HepG2 (cell line): ENCODE measurements at regions not wholly inside any gene's neighbourhood (a gene's known extent, or its start where the extent isn't known, plus 50 kb on each side); places are given as distances from the start of the nearest gene placed in this dataset.

Experiments used
- ATAC-seq: fragments of 200-7000 bp; cut with Tn5 transposase; 3 replicates; pipeline ENCODE4 v1.9.1; 2020; ENCODE audit warnings: mild to moderate bottlenecking, moderate library complexity
- BruUV-seq: library from RNA; stranded (reverse); fragments of 400-500 nt; replicated peaks from 2 replicates; lab custom pipeline; 2021; lab: Mats Ljungman, UMichigan
- CTCF ChIA-PET: fragments of 300-600 bp; formaldehyde crosslinking; extraction: SDS; loops from one replicate; lab custom pipeline; 2021; ENCODE audit warnings: low total read pairs, inconsistent platforms, low intra/inter-chr PET ratio; lab: Yijun Ruan, JAX
- POLR2A ChIA-PET: fragments of 350-600 bp; sonication (Branson Sonifier 250); formaldehyde crosslinking; loops from one replicate; lab custom pipeline; 2020; ENCODE audit warnings: antibody characterized with exemption, inconsistent platforms; lab: Yijun Ruan, JAX
- DNase-seq: peaks from one replicate; pipeline ENCODE4 v3.0.0-alpha.2; 2015; ENCODE audit warnings: low spot score
- FAIRE-seq: peaks from 3 replicates; lab custom pipeline; 2011; peaks lifted over from hg19 to GRCh38; lab: Jason Lieb, UNC
- H2AFZ ChIP-seq: one replicate; pipeline ENCODE4 v1.6.1; 2011; ENCODE audit warnings: low read length, inconsistent platforms
- H3K27ac ChIP-seq: fragments of 300-600 bp; 3 replicates; pipeline ENCODE4 v1.8.0; 2011; ENCODE audit warnings: mixed run types, mild to moderate bottlenecking, mixed read lengths, low read length, inconsistent platforms; ENCODE audit not compliant: insufficient read depth; ENCODE audit errors: extremely low read length
- H3K27me3 ChIP-seq, 2 experiments: fragments of 200-600 bp in 1 of 2; 2 replicates in 1 of 2; 3 replicates in 1 of 2; pipeline versions ENCODE4 v1.6.0 to v1.8.0; 2011; ENCODE audit warnings: low read length in 2 of 2, mild to moderate bottlenecking in 2 of 2, moderate library complexity in 2 of 2, inconsistent platforms in 1 of 2; ENCODE audit not compliant: insufficient read depth in 2 of 2, control insufficient read depth in 1 of 2
- H3K36me3 ChIP-seq, 2 experiments: fragments of 200-600 bp in 1 of 2; replicated peaks in 1 of 2; 2 replicates in 1 of 2; 3 replicates in 1 of 2; pipeline versions ENCODE4 v1.5.1 to v1.8.0; 2011; ENCODE audit warnings: low read length in 2 of 2, inconsistent platforms in 1 of 2; ENCODE audit not compliant: insufficient read depth in 2 of 2, control insufficient read depth in 1 of 2
- H3K4me1 ChIP-seq: 2 replicates; pipeline ENCODE4 v1.5.1; 2012; ENCODE audit warnings: low read length, inconsistent platforms; ENCODE audit not compliant: insufficient read depth
- H3K4me2 ChIP-seq: 2 replicates; pipeline ENCODE4 v1.6.0; 2011; ENCODE audit warnings: low read depth, low read length, inconsistent platforms
- H3K4me3 ChIP-seq, 3 experiments: fragments of 200-600 bp in 1 of 3; sonication (generic), shearing (Covaris generic) in 1 of 3; replicated peaks in 1 of 3; 2 replicates each; pipeline ENCODE4 v1.5.1; 2011 to 2016; ENCODE audit warnings: low read length in 3 of 3, inconsistent platforms in 2 of 3, low read depth in 2 of 3, mild to moderate bottlenecking in 2 of 3, control low read depth in 1 of 3, mixed read lengths in 1 of 3; ENCODE audit not compliant: insufficient read depth in 1 of 3
- H3K79me2 ChIP-seq: one replicate; pipeline ENCODE4 v1.6.1; 2011; ENCODE audit warnings: low read length, inconsistent platforms; ENCODE audit not compliant: insufficient read depth
- H3K9ac ChIP-seq: 2 replicates; pipeline ENCODE4 v1.6.0; 2011; ENCODE audit warnings: mild to moderate bottlenecking, low read depth, low read length, inconsistent platforms; ENCODE audit not compliant: insufficient read depth
- H3K9me3 ChIP-seq: 2 replicates; pipeline ENCODE4 v1.5.1; 2012; ENCODE audit warnings: mild to moderate bottlenecking, low read length
- H4K20me1 ChIP-seq: 2 replicates; pipeline ENCODE4 v1.6.0; 2011; ENCODE audit warnings: inconsistent platforms, mild to moderate bottlenecking, low read length, moderate library complexity; ENCODE audit not compliant: insufficient read depth
- CHD4 ChIP-seq: fragments of 200-600 bp; sonication (generic); IDR thresholded peaks from 2 replicates; pipeline ENCODE4 v1.7.0; 2017; ENCODE audit warnings: mild to moderate bottlenecking, low read length, borderline replicate concordance
- ELF1 ChIP-seq: sonication (generic); formaldehyde crosslinking; IDR thresholded peaks from 2 replicates; pipeline ENCODE4 v1.4.0; 2020; ENCODE audit warnings: missing genetic modification reagents
- REL ChIP-seq: sonication (generic); formaldehyde crosslinking; conservative IDR thresholded peaks from 2 replicates; pipeline ENCODE4 v1.8.0; 2022; ENCODE audit warnings: mild to moderate bottlenecking, missing genetic modification reagents, moderate library complexity
- SAFB2 ChIP-seq: sonication (generic); formaldehyde crosslinking; IDR thresholded peaks from 2 replicates; pipeline ENCODE4 v1.5.1; 2020; ENCODE audit warnings: missing genetic modification reagents, low read depth, mild to moderate bottlenecking, borderline replicate concordance
- SOX6 ChIP-seq, 2 experiments: fragments of 450-650 bp in 1 of 2; sonication (generic) in 1 of 2; formaldehyde crosslinking in 1 of 2; IDR thresholded peaks; 2 replicates each; pipeline versions ENCODE4 v1.4.0 to v1.6.1; 2017 to 2020; ENCODE audit warnings: antibody characterized with exemption in 1 of 2, mild to moderate bottlenecking in 1 of 2, missing genetic modification reagents in 1 of 2
- SP5 ChIP-seq: IDR thresholded peaks from 2 replicates; pipeline ENCODE4 v1.6.1; 2016; ENCODE audit warnings: low read depth, borderline replicate concordance
- ZBTB8A ChIP-seq: sonication (generic); formaldehyde crosslinking; IDR thresholded peaks from 2 replicates; pipeline ENCODE4 v1.4.0; 2020; ENCODE audit warnings: mild to moderate bottlenecking, low read depth, missing genetic modification reagents, borderline replicate concordance
- ZFP36L1 ChIP-seq: sonication (generic); formaldehyde crosslinking; IDR thresholded peaks from 2 replicates; pipeline ENCODE4 v1.8.0; 2022; ENCODE audit warnings: mild to moderate bottlenecking, missing genetic modification reagents, moderate library complexity
- ZNF224 ChIP-seq: sonication (generic); formaldehyde crosslinking; IDR thresholded peaks from 2 replicates; pipeline ENCODE4 v1.5.0; 2020; ENCODE audit warnings: mild to moderate bottlenecking, missing genetic modification reagents
- ZNF24 ChIP-seq: fragments of 450-650 bp; IDR thresholded peaks from 2 replicates; pipeline ENCODE4 v1.6.1; 2017; ENCODE audit warnings: antibody characterized with exemption, mild to moderate bottlenecking
- ZNF674 ChIP-seq: sonication (generic); formaldehyde crosslinking; IDR thresholded peaks from 2 replicates; pipeline ENCODE4 v1.5.0; 2020; ENCODE audit warnings: low read depth, mild to moderate bottlenecking, missing genetic modification reagents
- WGBS: methylation state at CpG from one replicate; pipeline ENCODE4 v1.1.6; 2017; ENCODE audit warnings: low lambda C conversion rate; 5-methylcytosine and 5-hydroxymethylcytosine counted together
- in situ Hi-C: cut with HindIII; loops from 2 replicates; pipeline ENCODE4 v1.10.0; 2017; ENCODE audit warnings: low pct_unique_long_range_greater_than_20kb; ENCODE audit not compliant: extremely low pct_ligation_motif_present
- intact Hi-C: fragments of 100-400 bp; cut with micrococcal nuclease; formaldehyde crosslinking; loops from one replicate; pipeline ENCODE4 v1.10.0; 2022; ENCODE audit not compliant: unreplicated experiment
- TF ChIP-seq, protein P1 (sequence below): sonication (generic); formaldehyde crosslinking; IDR thresholded peaks from 2 replicates; pipeline ENCODE4 v1.4.0; 2020; ENCODE audit warnings: missing genetic modification reagents
- TF ChIP-seq, protein P2 (sequence below): sonication (generic); formaldehyde crosslinking; IDR thresholded peaks from 2 replicates; pipeline ENCODE4 v1.4.0; 2020; ENCODE audit warnings: mild to moderate bottlenecking, missing genetic modification reagents
- TF ChIP-seq, protein P3 (sequence below): sonication (generic); formaldehyde crosslinking; IDR thresholded peaks from 2 replicates; pipeline ENCODE4 v1.8.0; 2022; ENCODE audit warnings: mild to moderate bottlenecking, missing genetic modification reagents, borderline replicate concordance

GRCh38 chr14:55912344-55912743 lies 205.9 kb upstream of the PELI2 start:
- in situ Hi-C loops: no loop called here
- Histone ChIP-seq H3K27me3 (peaks cover 0 to 13% of the 10 kb centered on the region in 2 experiments; a peak in 2 of 5 replicates), H3K27ac (no peak overlapping the region), H3K4me3 (no peak overlapping the region), H2AFZ (no peak overlapping the region), H4K20me1 (no peaks in the 10 kb centered on the region), H3K9ac (no peak overlapping the region), H3K4me1 (no peaks in the 10 kb centered on the region), H3K79me2 (no peaks in the 10 kb centered on the region), H3K9me3 (no peaks in the 10 kb centered on the region), H3K4me2 (no peak overlapping the region), H3K36me3 (no peaks in the 10 kb centered on the region)
- ATAC-seq: no peak
- ChIA-PET CTCF (no interaction called here), POLR2A (no interaction called here)
- FAIRE-seq: no peak
- BruUV-seq: no TSS peak
- DNase-seq: no peak
- 4% methylated on average over 5 of the region's 5 CpGs for WGBS
- TF ChIP-seq ELF1 (CRISPR knock-in tag) (no peak), SOX6 (IDR thresholded peaks at IDR 0.05) (no peak), SOX6 (CRISPR knock-in tag; IDR thresholded peaks at IDR 0.05) (no peak), ZFP36L1 (CRISPR knock-in tag) (no peak), ZNF224 (CRISPR knock-in tag) (no peak), ZBTB8A (CRISPR knock-in tag) (no peak)
- TF ChIP-seq, protein P1, sequence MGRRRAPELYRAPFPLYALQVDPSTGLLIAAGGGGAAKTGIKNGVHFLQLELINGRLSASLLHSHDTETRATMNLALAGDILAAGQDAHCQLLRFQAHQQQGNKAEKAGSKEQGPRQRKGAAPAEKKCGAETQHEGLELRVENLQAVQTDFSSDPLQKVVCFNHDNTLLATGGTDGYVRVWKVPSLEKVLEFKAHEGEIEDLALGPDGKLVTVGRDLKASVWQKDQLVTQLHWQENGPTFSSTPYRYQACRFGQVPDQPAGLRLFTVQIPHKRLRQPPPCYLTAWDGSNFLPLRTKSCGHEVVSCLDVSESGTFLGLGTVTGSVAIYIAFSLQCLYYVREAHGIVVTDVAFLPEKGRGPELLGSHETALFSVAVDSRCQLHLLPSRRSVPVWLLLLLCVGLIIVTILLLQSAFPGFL (CRISPR knock-in tag): no peak
- intact Hi-C loops: no loop called here

- intact Hi-C loops: no loop called here
- ChIA-PET CTCF (no interaction called here), POLR2A (no interaction called here)
- FAIRE-seq (no peak), ATAC-seq (no peak), DNase-seq (no peak)
- H3K4me2 ChIP-seq: no peak overlapping the region
- BruUV-seq: no TSS peak
- no peak overlapping the region for H3K4me3 ChIP-seq
- H3K36me3 ChIP-seq: no peaks in the 10 kb centered on the region
- no peak overlapping the region for H2AFZ ChIP-seq
- in situ Hi-C loops: no loop called here
- H3K9ac ChIP-seq: no peak overlapping the region
- no peak overlapping the region for H3K27ac ChIP-seq
- H4K20me1 ChIP-seq: no peaks in the 10 kb centered on the region
- H3K79me2 ChIP-seq: no peaks in the 10 kb centered on the region
- H3K27me3 ChIP-seq: peaks cover 0 to 13% of the 10 kb centered on the region in 2 experiments; a peak in 2 of 5 replicates
- under 1% methylated on average over 8 of the region's 8 CpGs for WGBS
- H3K9me3 ChIP-seq: no peaks in the 10 kb centered on the region
- no peaks in the 10 kb centered on the region for H3K4me1 ChIP-seq
- TF ChIP-seq, protein P2, sequence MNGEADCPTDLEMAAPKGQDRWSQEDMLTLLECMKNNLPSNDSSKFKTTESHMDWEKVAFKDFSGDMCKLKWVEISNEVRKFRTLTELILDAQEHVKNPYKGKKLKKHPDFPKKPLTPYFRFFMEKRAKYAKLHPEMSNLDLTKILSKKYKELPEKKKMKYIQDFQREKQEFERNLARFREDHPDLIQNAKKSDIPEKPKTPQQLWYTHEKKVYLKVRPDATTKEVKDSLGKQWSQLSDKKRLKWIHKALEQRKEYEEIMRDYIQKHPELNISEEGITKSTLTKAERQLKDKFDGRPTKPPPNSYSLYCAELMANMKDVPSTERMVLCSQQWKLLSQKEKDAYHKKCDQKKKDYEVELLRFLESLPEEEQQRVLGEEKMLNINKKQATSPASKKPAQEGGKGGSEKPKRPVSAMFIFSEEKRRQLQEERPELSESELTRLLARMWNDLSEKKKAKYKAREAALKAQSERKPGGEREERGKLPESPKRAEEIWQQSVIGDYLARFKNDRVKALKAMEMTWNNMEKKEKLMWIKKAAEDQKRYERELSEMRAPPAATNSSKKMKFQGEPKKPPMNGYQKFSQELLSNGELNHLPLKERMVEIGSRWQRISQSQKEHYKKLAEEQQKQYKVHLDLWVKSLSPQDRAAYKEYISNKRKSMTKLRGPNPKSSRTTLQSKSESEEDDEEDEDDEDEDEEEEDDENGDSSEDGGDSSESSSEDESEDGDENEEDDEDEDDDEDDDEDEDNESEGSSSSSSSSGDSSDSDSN: no peak
- TF ChIP-seq REL (CRISPR knock-in tag) (no peak), ZNF674 (no peak), CHD4 (no peak), ZNF24 (no peak), SP5 (CRISPR knock-in tag) (no peak), SAFB2 (CRISPR knock-in tag) (no peak)
- TF ChIP-seq, protein P3, sequence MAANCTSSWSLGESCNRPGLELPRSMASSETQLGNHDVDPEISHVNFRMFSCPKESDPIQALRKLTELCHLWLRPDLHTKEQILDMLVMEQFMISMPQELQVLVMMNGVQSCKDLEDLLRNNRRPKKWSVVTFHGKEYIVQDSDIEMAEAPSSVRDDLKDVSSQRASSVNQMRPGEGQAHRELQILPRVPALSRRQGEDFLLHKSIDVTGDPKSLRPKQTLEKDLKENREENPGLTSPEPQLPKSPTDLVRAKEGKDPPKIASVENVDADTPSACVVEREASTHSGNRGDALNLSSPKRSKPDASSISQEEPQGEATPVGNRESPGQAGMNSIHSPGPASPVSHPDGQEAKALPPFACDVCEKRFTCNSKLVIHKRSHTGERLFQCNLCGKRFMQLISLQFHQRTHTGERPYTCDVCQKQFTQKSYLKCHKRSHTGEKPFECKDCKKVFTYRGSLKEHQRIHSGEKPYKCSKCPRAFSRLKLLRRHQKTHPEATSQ (CRISPR knock-in tag): no peak
Observed at GRCh38 chr14:55913324-55914025, 204.7 kb upstream of the PELI2 start.
